GM18858 (cell line): ENCODE measurements at regions not wholly inside any gene's neighbourhood (a gene's known extent, or its start where the extent isn't known, plus 50 kb on each side); places are given as distances from the start of the nearest gene placed in this dataset.

Experiments
- ATAC-seq: cut with Tn5 transposase; IDR thresholded peaks from one replicate; pipeline ENCODE4 v1.9.1; 2021; ENCODE audit not compliant: unreplicated experiment

DNA sequence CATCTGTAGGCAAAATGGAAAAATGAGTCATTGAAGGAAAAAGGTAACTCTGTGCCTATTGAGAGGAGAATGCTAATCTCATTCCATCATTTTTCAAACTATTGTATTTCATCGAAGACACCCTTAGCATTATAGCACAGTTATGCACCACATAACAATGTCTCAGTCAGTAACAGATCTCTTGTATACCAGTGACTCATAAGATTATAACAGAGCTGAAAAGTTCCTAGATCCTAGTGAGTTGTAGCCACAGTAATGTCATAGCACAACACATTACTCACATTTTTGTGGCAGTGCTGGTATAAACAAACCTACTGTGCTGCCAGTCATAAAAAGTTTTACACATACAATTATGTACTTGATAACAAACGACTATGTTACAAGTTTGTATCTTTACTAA lies 1077.6 kb downstream of the DIAPH3 start:
- ATAC-seq: no peak

DNA sequence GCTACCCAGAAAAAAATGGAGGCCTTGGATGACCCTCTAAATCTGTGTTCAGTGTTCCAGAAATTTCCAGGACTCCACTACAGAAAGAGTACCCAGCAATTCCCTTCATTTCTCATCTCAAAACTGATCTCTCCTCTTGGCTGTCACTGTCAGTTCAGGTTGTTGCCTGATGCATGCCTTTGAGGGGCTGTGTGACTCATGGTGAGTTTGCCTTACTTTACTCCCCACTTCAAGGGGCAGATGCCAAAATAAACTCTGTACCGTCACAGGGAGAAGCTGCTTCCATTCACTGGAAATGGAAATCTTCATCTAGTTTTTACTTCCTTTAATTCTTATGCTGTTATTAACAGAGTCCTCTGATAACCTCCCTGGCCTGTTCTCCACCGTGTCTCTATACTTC lies 1075.0 kb downstream of the DIAPH3 start:
- no peak for ATAC-seq

DNA sequence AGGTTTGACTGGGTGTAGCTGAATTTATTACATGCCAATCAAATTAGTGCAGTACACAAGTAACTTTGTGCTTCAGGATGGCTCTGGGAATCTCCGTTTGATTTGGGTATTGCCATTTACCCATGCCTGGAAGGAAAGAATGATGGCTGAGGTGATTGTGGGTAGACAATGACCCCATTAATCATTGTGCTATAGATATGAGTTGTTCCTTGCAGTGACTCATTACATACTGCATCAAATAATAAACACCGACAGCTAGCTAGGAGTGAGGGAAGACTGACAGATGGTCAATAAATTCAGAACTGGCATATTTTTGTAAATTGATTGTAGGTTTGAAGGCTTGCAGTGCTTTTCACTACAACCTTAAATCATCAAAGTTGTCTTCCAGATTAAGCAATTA lies 1069.5 kb downstream of the DIAPH3 start:
- ATAC-seq: no peak

DNA sequence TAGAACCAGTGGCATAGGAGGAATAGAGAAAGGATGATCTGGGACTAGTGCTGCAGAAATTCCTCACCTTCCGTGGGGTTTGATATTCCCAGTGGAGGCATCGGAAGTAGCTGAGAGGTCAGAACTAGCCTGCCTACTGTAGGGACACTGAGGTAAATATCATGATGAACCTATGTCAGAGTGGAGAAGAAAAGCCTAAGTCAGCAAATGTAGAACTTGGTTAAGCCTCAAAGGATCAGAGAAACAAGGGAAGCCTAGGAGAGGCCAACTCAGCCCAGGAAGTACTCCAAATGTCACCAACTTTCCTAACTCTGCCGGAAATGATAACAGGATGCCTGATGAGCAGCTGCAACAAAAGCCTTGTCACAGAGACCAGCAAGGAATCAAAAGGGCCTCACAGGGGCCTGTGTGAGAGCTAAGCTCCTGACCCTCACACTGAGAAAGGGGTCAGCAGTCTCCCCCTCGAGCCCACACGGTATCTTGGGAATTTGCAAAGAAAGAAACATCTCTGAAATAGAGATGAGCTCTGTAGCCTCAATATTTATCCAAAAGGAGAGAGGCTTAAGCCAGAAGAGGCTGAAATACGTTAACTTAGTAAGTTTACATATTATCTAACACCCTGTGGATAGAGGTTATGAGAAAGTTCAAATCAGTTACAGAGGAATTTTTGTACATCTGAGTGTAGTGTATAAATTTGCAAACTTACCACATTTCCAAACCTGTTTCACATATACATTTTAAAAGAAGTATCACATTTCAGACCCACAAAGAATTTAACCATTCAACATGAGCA lies 1064.3 kb downstream of the DIAPH3 start:
- ATAC-seq: no peak

DNA sequence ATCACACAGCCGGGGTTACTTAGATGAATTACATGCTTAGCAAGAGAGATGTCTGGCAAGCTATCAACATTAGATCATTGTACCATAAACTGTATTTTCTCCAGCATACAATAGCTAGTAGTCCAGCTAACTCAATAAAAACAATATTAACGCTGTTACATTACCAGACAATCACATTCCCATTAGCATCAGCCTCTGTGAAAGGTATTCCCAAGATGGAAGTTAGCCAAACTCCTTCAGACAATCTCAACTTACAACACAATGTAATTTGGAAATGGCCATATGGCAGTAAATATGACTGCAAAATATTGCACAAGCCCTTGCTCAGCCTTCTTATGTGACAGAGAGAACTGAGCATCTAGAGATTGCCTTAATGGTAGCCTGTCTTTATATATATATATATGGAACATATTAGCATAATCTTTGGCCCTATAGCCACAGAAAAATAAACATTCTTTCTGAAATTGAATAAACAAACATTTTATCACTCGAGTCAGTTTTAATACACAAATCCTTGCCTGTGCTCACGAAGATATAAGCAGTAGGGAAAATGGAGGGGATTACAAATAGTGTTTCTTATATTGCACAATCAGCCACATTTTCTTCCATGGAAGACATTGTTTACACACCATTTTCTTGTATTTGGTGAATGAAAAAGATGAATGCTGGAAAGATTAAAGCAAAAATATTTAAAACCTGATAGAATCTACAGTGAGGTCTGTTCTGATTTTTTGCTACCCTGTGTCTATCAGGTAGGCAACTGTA lies 1060.5 kb downstream of the DIAPH3 start:
- ATAC-seq: no peak

DNA sequence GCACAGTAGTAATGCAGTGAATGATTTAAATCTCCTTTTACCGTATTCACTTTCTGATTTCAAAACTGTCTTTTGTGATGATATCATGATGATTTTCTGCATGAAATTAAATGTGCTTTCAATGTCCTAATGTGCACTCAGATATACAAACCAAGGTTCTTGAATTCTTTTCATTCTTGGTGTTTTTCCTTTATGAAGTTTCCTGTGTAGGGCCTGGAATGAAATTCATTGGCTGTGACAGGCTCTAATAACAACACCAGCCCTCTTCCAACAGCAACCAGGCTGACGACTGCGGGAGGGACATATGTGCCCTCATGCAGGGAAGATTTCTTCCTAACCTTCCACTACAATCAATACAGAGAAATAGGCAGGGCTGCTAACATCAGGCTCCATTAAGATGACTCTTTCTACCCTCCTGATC lies 1052.0 kb downstream of the DIAPH3 start:
- no peak for ATAC-seq

DNA sequence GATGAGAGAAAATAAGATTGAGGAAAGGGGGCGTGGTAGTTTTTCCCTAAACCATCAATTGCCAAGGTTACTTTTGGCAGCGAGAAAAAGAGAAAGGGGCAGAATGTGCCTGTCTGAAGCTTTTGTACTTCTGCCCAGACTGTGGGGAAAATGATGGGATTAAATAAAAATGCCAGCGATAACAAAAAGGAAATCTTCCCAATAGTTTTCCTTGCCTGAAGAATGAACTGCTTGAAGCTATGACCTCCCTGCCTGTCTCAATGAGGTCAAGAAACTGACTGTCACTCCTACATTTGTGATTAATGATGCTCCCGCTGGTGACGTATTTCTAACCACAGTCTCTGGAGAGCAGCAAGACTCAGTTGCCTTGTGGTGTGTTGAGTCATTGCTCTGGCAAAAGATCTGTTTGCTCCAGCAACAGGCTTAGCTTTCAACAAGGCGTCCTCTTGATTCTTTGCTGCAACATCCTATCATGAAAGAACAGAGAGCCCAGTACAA lies 1051.5 kb downstream of the DIAPH3 start:
- ATAC-seq: no peak

DNA sequence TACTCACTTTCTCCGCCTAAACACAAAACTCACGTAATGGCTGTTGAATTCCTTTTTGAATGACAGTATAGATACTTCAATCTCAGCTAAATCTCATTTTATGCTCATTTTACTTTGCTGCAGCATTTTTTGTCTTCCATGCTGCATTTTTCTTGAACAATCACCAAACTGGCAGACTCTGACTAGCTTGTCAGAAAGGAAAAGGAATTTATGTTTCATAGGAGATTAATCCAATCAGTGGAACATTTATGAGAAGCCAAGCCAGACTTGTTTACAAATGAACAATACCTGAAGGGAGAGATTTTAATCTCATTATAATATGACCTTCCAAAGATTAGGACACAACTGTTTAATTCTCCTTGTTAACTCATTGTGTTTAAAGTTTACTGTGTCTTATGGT lies 1044.3 kb downstream of the DIAPH3 start:
- no peak for ATAC-seq

DNA sequence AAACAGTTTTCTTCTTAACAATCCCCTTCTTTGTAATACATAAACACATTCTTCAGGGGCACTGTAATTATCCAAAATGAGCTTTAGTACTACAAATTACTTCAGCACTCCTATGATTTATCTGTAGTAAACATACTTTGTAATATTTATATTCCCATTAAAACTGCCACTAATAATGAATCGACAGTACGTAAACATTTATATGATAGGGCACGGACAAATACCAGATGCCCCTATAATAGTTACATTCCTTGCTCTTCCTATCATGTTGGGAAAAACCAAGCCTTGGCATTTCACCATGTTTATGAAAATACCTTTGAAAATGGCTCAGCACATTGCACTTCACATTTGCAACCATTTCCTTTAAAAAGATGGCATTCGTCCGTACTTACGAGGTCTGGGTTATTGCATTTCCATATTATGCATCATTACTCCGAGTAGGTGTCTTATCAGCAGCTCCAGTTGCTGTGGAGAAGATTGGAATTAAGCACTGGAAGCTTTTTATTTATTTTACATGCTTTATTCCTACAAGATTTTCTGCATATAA lies 1043.4 kb downstream of the DIAPH3 start:
- ATAC-seq: no peak

DNA sequence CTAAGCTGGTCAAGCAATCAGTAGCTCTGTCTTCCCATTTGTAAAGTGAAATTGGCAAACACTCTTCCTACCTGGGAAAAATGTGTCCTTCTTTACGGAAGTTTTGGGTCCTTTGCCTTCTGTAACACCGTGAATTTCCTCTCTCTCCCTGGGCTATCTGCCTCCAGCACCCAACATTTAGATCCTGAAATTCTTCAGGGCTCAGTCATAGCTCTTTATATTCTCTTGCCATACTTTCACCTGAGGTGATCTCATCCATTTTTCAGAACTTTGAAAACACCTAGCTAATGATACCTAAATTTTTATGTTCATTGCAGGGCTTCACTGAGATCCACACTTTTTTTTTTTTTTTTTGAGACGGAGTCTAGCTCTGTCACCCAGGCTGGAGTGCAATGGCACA lies 1042.2 kb downstream of the DIAPH3 start:
- ATAC-seq: no peak

DNA sequence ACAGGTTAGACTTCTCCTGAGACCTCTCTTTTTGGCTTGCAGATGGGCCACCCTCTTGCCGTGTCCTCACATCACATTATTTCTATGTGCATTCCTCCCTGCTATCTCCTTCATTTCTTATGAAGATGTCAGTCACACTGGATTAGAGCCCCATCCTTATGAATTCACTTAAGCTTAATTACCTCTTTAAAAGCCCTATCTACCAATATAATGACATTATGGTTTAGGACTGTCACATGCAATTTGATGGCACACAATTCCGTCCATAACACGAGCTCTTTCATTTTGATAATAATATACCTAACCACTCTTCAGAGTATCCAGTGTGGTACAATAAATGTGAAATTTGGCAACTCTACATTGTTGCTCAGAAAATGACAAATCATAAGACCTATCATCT lies 1037.3 kb downstream of the DIAPH3 start:
- ATAC-seq: no peak

DNA sequence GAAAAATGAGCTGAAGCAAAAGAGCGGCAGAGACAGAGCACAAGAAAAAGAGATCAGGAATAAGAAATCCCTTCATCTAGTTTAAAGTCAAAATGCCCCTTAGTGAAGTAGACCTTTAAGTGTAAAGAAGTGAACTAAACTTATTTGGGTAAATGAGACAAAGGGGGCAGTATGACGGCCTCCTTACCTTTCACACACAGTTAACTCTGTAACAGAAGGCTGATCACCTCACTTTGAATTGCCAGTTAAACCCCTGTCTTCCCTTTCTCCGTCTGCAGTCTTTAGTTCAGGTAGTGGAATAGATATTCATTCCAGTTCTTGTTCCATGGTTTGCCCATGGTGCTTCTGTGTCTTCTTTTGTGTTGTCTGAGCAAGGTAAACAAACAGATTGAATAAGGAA lies 1029.8 kb downstream of the DIAPH3 start:
- no peak for ATAC-seq

DNA sequence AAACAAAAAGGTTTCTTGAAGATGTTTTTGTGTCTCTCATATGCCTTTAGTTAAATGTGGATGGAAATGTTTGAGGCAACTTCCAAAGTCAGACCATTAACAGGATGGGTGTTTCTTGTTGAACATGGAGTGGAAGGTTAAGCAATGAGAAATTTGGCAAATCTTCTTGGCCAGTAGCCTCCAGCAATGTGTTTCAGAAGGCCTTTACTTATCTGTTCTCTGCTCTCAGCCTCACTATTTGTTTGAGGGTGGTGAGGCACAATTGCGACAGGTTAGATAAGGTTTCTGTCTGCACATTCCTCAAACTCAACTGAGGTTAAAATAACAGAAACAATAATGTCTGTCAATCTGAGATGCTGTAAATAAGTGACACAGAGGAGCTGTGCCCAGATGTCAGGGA lies 1019.0 kb downstream of the DIAPH3 start:
- no peak for ATAC-seq

DNA sequence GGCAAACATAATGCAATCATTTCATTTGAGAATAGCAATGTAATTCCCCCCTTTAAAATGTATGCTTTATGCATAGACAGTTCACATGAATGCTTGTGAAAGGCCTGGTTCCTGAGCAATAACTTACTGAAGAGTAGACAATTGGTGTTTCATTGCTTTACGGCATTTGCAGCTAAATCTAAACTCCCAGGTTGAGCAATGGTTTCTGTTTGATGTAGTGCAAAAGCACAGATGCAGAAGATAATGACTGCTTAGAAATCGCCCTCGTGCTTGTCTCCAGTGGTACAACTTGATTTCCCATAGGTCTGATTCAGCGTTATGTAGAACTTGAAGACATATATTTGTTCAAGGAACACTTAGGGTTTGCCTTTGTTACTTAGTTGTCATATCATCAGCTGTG lies 1018.3 kb downstream of the DIAPH3 start:
- no peak for ATAC-seq

DNA sequence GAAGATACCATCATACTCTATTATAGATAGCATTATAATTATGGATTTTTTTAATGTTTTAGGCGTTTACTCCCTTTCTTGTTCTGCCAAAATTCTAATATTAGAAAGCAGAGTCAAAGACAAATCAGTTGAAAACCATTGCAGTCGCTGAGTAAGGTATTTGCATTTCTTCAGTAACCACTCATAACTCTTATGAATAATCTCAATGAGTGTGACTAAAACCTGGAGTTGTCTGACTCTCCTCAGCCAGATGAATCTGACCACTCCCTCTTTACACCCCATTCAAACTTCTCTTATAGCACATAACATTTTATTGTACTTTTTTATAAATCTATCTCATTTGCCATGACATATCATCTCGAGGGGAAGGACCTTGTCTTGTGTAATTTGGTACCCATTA lies 1006.5 kb downstream of the DIAPH3 start:
- ATAC-seq: peak; percentile 61

DNA sequence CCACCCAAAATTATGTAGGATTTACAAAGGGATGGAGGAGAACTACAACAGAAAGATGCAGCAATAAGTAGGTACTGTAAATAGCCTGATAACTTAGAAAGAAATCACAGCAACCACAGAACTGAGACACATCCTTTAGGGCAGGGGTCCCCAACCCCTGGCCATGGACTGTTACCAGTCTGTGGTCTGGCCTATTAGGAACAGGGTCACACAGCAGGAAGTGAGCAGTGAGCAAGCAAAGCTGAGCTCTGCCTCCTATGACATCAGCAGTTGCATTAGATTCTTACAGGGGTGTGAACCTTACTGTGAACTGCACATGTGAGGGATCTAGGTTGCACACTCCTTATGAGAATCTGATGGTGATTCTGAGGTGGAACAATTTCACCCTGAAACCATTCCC lies 997.6 kb downstream of the DIAPH3 start:
- ATAC-seq: no peak

DNA sequence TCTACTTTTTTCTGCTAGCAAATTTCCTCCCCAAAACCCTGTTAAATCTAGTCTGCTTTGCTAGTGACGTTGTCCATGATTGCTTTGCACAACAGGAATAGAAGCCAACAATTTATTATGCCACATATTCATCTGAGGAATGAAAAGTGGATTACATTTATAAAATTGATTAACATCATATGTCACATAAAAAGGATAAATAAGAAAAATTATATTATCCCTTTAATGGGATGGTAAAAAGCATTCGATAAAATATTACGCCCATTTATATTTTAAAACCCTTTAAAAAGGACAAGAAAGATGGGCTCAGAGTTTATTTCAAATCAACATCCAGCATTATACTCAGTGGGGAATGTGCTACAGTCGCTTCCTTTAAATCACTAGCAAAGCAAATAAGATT lies 991.7 kb downstream of the DIAPH3 start:
- ATAC-seq: no peak

DNA sequence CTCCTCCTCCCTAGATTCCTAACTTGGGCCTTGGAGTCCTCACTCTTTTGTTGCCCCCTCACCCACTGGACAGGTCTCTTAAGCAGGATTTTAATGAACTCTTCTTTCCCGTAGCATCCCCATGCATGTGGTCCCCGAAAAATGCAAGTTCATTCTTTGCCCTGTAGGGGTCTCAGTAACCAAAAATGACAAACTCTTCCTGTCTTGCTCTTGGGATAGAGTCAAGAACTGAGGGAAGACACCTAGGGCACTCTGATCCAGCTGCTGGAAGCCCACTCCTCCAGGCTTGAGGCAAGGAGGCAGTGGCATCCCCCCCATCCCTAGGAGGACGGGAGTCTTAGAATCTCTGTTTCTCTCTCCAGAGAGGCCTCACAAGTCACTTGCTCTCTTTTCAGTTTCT lies 987.0 kb downstream of the DIAPH3 start:
- ATAC-seq: peak; percentile 55

DNA sequence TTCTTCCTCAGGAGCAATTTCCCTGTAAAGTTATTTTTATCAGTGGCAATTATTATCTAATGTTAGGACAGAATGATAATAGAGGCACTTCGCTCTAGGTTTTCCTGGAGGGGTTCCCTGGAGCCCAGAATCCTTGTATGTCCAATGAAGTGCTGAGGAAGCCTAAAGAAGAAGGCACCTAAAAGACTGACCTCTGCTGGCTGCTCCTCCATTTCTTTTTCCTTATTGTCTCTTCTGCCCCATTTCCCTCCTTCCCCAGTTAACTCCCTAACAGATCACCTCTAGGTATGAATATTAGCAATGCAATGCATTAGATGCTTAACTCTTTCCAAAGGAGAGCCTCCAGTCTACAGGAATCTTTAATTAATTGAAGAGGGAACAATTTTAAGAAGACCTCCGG lies 985.4 kb downstream of the DIAPH3 start:
- ATAC-seq: no peak

DNA sequence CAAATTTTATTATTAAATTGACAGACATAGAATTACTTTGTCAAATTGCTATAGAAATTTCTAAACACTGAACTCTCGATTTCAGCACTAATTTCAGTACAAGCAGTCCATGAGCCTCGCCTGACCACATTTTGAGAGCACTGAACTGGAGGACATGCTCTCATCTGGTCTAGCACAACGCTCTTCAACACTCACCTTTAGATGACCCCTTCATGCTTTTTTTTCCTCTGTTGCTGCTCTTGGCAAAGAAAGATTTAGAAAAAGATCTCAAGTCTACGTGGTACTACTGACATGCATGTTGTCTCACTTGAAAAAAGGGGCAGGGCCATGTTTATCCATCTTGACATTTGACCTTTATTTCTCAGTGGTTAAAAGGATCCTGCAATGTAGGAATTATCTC lies 981.5 kb downstream of the DIAPH3 start:
- no peak for ATAC-seq

DNA sequence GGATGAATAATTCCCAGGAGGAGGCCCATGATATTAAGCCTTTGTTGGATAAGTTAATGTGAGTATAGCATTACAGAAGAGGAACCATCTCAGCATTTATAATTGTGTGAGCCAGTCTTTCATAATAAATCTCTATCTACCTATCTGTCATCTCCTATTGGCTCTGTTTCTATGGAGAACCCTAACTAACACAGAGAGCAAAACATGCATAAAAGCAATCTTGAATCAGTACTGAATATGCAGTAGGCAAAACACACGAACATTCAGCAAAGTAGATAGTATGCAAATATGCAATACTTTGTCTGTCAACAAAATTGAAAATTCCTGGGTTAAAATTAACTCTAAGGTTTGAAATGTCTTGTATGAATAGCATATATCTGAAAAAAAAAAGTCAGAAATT lies 966.3 kb downstream of the DIAPH3 start:
- no peak for ATAC-seq

DNA sequence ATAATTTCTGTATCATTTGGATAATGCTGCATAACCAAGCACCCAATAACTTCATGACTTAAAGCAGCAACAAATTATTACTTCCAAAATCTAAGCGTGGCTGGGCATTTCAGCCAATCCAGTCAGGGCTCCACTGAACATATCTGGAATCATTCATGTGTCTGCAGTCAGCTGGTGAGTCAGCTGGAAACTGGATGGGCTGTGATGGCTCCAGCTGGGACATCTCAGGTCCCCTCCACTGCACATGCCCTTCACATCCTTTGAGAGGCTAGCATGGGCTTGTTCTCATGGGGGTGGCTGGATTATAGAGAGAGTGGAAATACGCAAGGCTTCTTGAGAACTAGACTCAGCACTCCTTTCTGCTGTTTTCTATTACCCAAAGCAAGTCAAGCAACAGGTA lies 961.9 kb downstream of the DIAPH3 start:
- ATAC-seq: no peak
